Gastrocnemius medialis (tissue), 4 donors: ENCODE measurements at regions not wholly inside any gene's neighbourhood (a gene's known extent, or its start where the extent isn't known, plus 50 kb on each side); places are given as distances from the start of the nearest gene placed in this dataset.

ENCODE experiments used
- POLR2A ChIP-seq, 2 donors: fragments of 450-650 bp; IDR thresholded peaks; one replicate each; pipeline ENCODE4 v1.6.1; 2017; ENCODE audit warnings: antibody characterized with exemption in 2 of 2, mild to moderate bottlenecking in 2 of 2, moderate library complexity in 2 of 2
- TF ChIP-seq, protein P1 (sequence below), 5 experiments: fragments of 450-650 bp in 3 of 5; fragments of 200-600 bp in 2 of 5; sonication (generic) in 2 of 5; IDR thresholded peaks in 4 of 5; conservative IDR thresholded peaks in 1 of 5; 1 replicate in 4 of 5; 2 replicates in 1 of 5; pipeline ENCODE4 v1.5.1; 2016 to 2019; ENCODE audit warnings: antibody characterized with exemption in 5 of 5, mild to moderate bottlenecking in 3 of 5, moderate library complexity in 3 of 5

DNA sequence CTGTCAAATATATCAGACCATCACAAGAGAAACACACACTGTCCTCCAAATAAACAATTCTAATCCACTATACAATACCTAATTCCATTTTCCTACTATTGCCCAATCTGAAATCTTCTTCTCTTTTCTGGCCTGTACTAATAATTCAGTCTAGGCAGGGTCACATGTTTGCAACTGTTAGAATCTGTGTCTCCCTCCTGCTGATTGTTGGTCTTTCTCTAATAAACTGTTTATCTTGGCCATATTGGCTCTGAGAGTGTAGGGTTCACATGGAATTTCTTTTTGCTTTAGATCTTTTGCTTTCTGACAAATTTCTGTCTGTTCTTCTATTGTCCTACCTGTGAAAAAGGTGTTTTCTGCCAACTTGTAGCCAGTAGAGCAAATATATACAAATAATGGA, 319.9 kb upstream of the ADAMTS5 start:
- TF ChIP-seq POLR2A (IDR thresholded peaks at IDR 0.05), result no peak
- TF ChIP-seq, protein P1, sequence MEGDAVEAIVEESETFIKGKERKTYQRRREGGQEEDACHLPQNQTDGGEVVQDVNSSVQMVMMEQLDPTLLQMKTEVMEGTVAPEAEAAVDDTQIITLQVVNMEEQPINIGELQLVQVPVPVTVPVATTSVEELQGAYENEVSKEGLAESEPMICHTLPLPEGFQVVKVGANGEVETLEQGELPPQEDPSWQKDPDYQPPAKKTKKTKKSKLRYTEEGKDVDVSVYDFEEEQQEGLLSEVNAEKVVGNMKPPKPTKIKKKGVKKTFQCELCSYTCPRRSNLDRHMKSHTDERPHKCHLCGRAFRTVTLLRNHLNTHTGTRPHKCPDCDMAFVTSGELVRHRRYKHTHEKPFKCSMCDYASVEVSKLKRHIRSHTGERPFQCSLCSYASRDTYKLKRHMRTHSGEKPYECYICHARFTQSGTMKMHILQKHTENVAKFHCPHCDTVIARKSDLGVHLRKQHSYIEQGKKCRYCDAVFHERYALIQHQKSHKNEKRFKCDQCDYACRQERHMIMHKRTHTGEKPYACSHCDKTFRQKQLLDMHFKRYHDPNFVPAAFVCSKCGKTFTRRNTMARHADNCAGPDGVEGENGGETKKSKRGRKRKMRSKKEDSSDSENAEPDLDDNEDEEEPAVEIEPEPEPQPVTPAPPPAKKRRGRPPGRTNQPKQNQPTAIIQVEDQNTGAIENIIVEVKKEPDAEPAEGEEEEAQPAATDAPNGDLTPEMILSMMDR (IDR thresholded peaks at IDR 0.05 in 4 of 5, conservative IDR thresholded peaks at IDR 0.05 in 1 of 5), result no peak
